Limb (tissue), 2 donors: ENCODE measurements at regions not wholly inside any gene's neighbourhood (a gene's known extent, or its start where the extent isn't known, plus 50 kb on each side); places are given as distances from the start of the nearest gene placed in this dataset.

Experiments used
- DNase-seq, 2 donors: peaks; one replicate each; pipeline ENCODE4 v3.0.0-alpha.2; 2016; ENCODE audit errors: extremely low spot score in 2 of 2

DNA sequence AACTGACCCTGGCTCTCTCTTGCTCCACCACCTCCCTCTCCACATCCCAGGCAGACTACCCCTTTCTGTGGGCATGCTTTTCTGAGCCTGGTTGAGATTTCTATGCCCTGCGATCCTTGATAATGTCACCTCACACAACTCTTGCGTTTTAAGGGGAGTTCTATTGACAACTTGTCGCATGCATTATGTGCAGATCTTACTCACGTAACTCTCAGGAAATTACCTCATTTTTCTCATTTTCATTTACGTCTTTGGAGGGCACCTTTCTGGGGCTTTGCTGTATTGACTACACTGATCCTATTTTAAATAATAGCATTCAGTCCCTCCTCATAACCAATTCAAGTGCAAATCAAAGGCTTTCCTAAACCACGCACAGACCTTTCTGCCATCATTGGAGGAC is 140.4 kb upstream of the WWC1 start:
- DNase-seq = no peak

DNA sequence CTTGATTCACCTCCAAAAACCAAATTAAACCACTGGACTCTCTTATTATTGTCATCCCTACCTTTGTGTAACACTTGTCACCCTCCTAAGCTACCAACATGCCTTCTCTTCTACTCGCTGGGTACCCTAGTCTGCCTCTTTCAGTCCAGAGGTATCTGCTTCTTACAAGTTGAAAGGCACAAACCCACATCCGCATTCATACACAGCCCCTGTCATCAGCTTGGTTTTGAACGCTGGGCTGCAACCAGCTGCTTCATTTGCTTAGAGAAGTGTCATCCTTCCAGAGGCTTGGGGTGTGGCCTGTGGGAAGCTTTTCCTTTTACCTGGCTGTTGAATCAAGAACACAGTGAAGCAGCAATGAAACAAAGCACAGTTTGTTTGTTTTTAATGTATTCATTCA is 138.8 kb upstream of the WWC1 start:
- no peak for DNase-seq

DNA sequence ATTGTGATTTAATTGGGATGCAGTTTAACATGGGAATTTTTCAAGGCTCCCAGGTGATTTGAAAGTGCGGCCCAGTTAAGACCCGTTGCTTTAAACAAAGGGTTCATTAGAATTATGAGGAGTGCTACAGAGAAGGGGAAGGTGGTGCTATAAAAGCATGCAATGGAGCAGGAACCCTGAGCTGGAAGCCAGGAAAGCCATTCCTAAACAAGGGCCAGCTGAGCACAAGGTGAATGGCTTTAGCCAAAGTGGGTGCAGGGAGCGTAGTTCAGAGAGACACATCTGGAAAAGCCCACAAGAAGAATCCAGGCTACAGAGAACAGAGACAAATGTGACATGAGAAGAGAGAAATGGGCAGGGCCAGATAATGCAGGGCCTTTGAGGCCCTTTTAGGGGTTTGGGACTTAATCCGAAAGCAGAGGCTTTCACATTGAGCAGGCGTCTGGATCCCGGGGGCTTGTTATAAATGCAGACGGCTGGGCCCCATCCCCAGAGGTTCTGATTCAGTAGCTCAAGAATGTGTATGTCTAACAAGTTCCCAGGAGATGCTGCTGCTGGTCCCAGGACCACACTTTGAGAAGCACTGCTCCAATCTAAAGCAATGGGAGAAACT is 138.1 kb upstream of the WWC1 start:
- no peak for DNase-seq

DNA sequence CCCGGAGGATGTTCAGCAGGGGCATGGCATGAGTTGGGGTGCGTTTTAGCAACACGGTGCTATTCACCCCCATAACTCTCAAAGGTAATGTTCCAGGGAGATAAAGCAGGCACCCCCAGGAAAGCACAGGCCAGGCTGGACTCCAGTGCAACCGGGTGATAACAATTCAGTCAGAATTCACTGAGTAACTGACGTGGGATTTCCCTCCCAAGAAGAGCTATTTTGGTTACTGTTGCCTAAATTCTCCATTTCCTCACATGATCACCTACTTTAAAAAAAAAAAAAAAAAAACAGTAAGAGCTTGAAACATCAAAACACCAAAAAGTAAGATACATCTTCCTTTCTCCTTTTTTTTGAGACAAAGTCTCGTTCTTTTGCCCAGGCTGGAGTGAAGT is 137.6 kb upstream of the WWC1 start:
- DNase-seq = no peak

GRCh38 chr5:168155585-168155984 is 135.9 kb upstream of the WWC1 start:
- no peak for DNase-seq

- no peak for DNase-seq
These were observed 135.3 kb upstream of the WWC1 start for GRCh38 chr5:168156170-168156569.

DNA sequence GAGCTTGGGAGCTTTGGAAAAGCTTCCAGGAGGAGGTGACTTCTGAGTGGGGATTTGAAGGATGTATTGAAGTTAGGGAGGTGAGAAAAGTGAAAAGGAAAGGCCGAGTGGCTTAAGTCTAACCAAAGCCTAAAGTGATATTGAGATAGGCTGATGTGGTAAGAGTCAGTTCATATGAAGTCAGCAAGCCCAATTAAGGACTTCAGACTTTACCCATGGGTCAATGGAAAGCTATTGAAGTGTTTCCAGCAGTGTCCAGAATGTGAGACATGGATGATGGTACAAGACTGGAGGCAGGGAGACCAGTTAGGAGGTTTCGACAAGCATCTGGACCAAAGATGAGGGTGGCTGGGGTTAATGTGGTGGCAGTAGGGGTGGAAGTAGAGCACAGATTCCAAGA is 134.3 kb upstream of the WWC1 start:
- DNase-seq = no peak

- DNase-seq = no peak
These were observed 132.0 kb upstream of the WWC1 start for GRCh38 chr5:168159425-168159824.

DNA sequence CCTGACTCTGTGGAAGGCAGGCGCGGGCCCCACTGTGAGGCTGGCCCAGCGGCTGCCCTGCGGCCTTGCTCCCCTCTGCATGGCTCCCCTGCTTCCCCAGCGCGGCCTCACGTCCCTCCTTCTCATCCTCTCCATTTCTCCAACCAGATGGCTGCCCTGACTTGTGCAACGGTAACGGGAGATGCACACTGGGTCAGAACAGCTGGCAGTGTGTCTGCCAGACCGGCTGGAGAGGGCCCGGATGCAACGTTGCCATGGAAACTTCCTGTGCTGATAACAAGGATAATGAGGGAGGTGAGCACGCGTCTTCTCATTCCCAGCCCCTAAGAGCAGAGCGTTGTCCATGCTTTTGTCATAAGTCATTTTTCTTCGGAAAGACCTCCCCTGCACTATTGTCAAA is 129.0 kb upstream of the WWC1 start:
- DNase-seq = peak; percentile 24 to 65

DNA sequence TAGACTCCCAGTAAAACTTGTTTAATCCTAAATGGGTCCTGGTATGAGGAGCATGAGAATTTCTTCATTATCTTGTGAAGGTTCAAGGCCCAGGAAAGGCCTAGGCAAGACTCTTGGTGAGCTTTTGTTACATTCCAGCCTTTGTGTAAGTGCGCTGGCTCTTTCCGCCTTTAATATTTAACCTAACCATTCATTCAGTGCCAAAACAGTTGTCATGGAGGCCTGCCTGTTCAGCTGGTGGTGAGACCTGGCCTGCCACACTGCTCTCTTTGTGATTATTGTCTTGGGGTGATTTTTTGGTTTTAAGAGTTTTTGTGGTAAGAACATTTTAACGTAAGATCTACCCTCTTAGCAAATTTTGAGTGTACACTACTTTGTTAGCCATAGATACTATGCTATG is 127.5 kb upstream of the WWC1 start:
- DNase-seq = no peak

DNA sequence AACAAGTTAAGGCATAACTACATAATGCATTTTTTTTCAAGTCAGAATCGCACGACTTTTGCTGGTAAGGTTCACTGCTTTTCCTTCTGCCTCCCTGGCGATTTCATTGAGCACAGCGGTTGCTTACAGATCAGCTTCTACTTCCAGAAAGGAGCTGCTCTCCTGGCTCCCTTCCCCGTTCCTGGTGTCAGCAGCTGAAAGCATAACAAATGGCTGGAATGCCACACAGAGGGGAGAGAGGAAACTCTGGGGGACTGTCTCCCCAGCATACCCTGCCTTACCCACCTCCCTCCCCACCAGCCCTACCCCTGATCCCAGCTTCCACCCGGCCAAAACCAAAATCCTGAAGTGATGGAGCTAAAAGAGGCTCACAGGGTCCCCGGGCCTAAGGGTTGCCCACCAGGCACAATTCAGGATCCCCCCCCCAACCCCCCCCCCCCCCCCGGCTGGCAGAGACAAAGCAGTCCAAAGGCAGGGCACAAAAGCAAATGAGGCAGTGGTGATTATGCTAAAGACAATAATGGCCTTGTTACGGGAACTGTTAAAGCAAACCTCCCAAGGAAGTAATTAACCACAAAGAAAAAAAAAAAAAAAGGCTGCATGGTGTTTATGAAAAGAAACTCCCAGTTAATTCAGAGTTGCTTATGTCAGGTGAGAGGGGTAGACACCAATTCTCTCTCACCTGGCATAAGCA is 126.1 kb upstream of the WWC1 start:
- DNase-seq = peak; percentile 30 to 44

- DNase-seq = no peak
These were observed 125.5 kb upstream of the WWC1 start for GRCh38 chr5:168165977-168166376.

DNA sequence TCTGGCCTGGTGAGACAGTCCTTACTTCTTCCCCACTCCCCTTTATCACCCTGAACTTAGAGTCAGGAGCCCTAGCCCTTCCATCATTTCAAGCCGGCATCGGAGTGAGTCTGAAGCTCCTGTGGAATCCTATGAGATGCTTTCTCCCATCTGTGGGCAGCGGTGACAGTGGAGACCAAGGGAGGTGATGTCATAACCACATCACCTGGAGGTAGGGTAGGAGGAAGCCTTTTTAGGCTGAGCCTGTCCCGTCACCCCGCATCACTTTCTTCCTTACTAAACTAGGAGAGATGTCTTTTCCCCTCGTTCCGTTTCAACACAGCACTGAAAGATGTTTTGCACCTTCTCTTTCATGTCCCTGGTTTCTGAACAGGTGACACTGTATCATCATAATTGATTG is 124.1 kb upstream of the WWC1 start:
- DNase-seq = no peak

DNA sequence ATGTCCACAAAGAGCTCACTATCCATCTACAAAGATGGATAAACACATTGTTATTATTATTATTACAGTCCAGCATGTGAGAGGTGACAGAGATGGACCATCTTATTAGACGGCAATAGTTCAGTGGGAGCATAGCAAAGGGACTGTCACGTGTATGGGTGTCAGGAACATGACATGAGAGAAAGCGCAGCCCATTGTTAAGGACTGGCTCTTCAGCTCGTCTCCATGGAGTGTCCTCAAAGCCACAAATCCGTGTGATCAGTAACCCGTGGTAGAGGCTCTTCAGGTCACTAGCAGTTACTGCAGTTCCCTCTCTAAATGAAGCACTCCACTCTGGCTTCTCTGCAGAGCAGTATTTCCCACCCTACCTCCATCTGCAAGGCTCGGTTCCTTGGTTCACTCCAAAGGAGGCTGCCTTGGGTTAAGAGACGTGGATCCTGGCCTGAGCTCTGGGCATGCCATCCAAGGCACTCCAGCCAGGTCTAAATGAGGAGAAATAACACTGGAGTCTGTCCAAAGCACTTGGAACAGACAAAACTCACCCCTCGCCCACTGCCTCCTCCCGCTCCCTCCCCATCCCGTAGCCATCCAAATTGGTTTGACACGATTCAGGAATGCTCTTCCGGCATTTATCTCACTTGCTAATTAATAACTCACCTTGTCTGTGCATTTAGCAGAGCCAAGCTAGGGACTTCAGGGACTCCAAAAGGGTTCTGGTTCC is 122.3 kb upstream of the WWC1 start:
- DNase-seq = no peak

- no peak for DNase-seq
These were observed 121.7 kb upstream of the WWC1 start for GRCh38 chr5:168169791-168170190.

- no peak for DNase-seq
These were observed 119.3 kb upstream of the WWC1 start for GRCh38 chr5:168171901-168172759.

DNA sequence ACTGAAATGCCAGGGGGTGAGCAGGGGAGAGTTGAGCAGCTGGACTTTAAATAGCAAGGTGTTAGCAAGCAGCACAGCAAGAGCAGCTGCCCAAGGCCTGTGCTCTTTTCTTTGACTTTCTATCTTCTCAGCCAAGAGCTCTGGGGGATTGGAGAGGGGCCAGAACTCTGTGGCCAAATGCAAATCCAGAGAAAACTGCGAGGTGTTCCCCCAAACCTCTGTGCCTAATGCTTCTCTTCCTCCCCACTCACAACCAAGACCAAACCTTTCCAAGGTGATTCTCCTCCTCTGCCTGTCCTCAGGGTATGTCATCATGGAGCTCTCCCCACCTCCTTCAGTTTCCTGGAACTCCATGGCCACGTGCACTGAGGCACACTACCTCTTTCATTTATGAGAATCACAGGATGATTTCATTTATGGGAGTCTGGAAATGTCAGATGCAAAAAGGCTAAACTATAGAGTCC is 118.7 kb upstream of the WWC1 start:
- DNase-seq = peak; percentile 34 to 61

GRCh38 chr5:168174376-168174775 is 117.1 kb upstream of the WWC1 start:
- DNase-seq = peak in 1 of 2 donors; percentile 18

DNA sequence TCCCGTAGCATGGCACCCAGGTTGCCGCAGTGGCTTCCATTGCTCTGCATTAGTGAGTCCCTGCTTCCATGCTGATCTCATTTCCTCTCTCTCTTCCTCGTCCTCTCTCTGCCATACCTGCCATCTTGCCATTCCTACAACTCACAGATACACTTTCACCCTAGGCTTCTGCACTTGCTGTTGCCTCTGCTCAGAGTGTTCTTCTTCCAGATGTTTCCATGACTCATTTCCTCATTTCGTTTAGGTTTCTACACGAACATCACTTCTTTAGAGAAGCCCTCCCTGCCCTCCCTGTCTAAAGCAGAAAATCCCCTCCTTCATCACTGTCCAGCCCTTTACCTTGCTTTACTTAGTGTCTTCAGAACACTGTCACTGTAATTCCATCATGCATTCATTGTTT is 115.2 kb upstream of the WWC1 start:
- DNase-seq = no peak

GRCh38 chr5:168176941-168177340 is 114.5 kb upstream of the WWC1 start:
- no peak for DNase-seq

- DNase-seq = no peak
These were observed 113.5 kb upstream of the WWC1 start for GRCh38 chr5:168177831-168178450.
